ENCODE measurements at regions not wholly inside any gene's neighbourhood (a gene's known extent, or its start where the extent isn't known, plus 50 kb on each side); places are given as distances from the start of the nearest gene placed in this dataset.

DNA sequence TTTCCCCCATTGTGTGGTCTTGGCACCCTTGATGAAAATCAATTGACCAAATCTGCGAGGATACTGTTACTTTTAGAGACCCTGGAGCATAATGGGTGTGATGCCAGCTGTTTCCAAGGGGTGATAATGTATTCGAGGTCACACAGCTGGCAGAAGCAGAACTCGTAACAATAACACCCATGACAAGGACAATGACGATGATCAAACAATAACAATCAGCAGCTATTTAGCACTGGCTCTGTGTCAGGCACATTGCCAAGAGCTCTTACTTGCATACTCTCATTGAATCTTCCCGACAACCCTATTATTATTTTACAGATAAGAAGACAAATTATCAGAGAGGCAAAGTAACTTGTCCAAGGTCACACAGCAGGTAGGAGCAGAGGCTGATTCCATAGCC is 223.7 kb upstream of the MSX2 start:
- no peaks in the 10 kb centered on the region for H3K36me3 ChIP-seq (replicated peaks; ENCODE audit: insufficient read depth, low read depth)
- H4K20me1 ChIP-seq (ENCODE audit: insufficient read depth, poor library complexity, severe bottlenecking): no peaks in the 10 kb centered on the region
- H3K9me3 ChIP-seq (ENCODE audit: low read depth): no peaks in the 10 kb centered on the region
- H3K79me2 ChIP-seq: no peaks in the 10 kb centered on the region
- H3K27me3 ChIP-seq: no peaks in the 10 kb centered on the region
- no peak for DNase-seq (ENCODE audit: low spot score)
- TF ChIP-seq, protein P1, sequence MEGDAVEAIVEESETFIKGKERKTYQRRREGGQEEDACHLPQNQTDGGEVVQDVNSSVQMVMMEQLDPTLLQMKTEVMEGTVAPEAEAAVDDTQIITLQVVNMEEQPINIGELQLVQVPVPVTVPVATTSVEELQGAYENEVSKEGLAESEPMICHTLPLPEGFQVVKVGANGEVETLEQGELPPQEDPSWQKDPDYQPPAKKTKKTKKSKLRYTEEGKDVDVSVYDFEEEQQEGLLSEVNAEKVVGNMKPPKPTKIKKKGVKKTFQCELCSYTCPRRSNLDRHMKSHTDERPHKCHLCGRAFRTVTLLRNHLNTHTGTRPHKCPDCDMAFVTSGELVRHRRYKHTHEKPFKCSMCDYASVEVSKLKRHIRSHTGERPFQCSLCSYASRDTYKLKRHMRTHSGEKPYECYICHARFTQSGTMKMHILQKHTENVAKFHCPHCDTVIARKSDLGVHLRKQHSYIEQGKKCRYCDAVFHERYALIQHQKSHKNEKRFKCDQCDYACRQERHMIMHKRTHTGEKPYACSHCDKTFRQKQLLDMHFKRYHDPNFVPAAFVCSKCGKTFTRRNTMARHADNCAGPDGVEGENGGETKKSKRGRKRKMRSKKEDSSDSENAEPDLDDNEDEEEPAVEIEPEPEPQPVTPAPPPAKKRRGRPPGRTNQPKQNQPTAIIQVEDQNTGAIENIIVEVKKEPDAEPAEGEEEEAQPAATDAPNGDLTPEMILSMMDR (IDR thresholded peaks at IDR 0.05; ENCODE audit: poor library complexity): no peak
- 88% methylated on average over 5 of the region's 5 CpGs for WGBS (ENCODE audit: low lambda C conversion rate, missing lambda C conversion rate)
- H3K9me2 ChIP-seq (replicated peaks; ENCODE audit: insufficient read depth): no peaks in the 10 kb centered on the region
- no peak overlapping the region for H3K27ac ChIP-seq
- H3K4me1 ChIP-seq (ENCODE audit: insufficient read depth): peaks cover 8% of the 10 kb centered on the region
- H3K4me2 ChIP-seq: no peak overlapping the region
- H2AFZ ChIP-seq: no peak overlapping the region
- no peak overlapping the region for H3K4me3 ChIP-seq

DNA sequence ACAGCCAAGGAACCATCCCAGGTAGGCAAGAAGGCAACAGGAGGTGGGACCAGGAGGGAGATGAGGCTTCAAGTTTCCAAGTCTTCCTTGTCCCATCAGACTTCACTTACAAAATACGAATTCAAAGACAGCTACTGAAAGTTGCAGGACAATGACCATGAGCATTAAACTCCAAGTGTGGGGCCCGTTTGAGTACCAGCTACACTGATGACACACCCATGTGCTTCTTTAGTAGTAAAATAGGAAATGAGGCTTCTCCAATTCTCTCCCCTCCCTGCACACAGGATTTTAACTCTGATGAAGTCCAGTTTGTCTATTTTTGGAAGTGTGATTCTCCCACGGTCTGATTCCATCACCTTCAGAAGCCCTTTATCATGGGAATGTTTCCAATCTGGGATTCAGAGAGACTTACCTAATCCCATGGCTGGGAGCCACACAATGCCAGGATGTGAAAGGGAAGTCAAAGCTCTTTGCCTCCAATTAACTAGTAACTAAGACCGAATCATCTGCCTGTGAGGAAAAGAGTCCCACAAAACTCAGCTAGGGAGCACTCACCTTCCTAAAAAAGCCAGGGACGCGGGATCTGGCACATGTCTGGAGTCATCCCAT is 222.8 kb upstream of the MSX2 start:
- no peaks in the 10 kb centered on the region for H3K36me3 ChIP-seq (replicated peaks; ENCODE audit: insufficient read depth, low read depth)
- H3K79me2 ChIP-seq: no peaks in the 10 kb centered on the region
- H2AFZ ChIP-seq: no peak overlapping the region
- H3K4me1 ChIP-seq (ENCODE audit: insufficient read depth): peaks cover 8% of the 10 kb centered on the region
- no peak overlapping the region for H3K4me2 ChIP-seq
- H3K4me3 ChIP-seq: no peak overlapping the region
- H3K9me3 ChIP-seq (ENCODE audit: low read depth): no peaks in the 10 kb centered on the region
- H3K27ac ChIP-seq: no peak overlapping the region
- H3K9me2 ChIP-seq (replicated peaks; ENCODE audit: insufficient read depth): no peaks in the 10 kb centered on the region
- H3K27me3 ChIP-seq: no peaks in the 10 kb centered on the region
- no peaks in the 10 kb centered on the region for H4K20me1 ChIP-seq (ENCODE audit: insufficient read depth, poor library complexity, severe bottlenecking)
- TF ChIP-seq EZH2phosphoT487 (IDR thresholded peaks at IDR 0.05; ENCODE audit: low read depth, severe bottlenecking, unreplicated experiment) (no peak), EZH2 (IDR thresholded peaks at IDR 0.05; ENCODE audit: borderline replicate concordance) (no peak)
- TF ChIP-seq, protein P1 (IDR thresholded peaks at IDR 0.05; ENCODE audit: poor library complexity): no peak
- WGBS (ENCODE audit: low lambda C conversion rate, missing lambda C conversion rate): 56% methylated on average over 6 of the region's 6 CpGs
- DNase-seq (ENCODE audit: low spot score): no peak

DNA sequence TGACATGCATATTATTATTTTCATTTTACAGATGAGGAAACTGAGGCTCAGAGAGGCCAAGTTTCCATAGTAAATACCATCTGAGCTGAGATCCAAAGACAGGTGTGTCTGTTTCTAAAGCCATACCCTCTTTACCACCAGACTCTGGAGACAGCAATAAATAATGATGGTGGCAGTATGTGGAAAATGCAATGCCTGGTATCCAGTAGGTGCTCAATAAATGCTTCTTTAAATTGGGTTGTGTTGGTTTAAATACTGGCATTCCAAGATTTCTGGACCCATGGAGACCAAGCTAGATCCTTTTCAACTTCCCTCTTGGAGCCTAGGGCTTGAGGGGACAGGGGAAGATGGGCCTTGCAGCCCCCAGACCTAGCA is 221.3 kb upstream of the MSX2 start:
- Histone ChIP-seq H3K27ac (no peak overlapping the region), H3K27me3 (no peaks in the 10 kb centered on the region), H3K79me2 (no peaks in the 10 kb centered on the region), H3K4me3 (no peak overlapping the region), H3K4me2 (no peak overlapping the region), H3K9me2 (replicated peaks; ENCODE audit: insufficient read depth) (no peaks in the 10 kb centered on the region), H2AFZ (no peak overlapping the region), H4K20me1 (ENCODE audit: insufficient read depth, poor library complexity, severe bottlenecking) (no peaks in the 10 kb centered on the region), H3K4me1 (ENCODE audit: insufficient read depth) (peaks cover 11% of the 10 kb centered on the region), H3K36me3 (replicated peaks; ENCODE audit: insufficient read depth, low read depth) (no peaks in the 10 kb centered on the region), H3K9me3 (ENCODE audit: low read depth) (no peaks in the 10 kb centered on the region)
- no peak for DNase-seq (ENCODE audit: low spot score)
- TF ChIP-seq EZH2phosphoT487 (IDR thresholded peaks at IDR 0.05; ENCODE audit: low read depth, severe bottlenecking, unreplicated experiment): no peak
- TF ChIP-seq, protein P1 (IDR thresholded peaks at IDR 0.05; ENCODE audit: poor library complexity): no peak
